CD4-positive, alpha-beta T cell treated with Interleukin-2 at 100 ng/mL for 4 hours (primary cell): ENCODE measurements at regions not wholly inside any gene's neighbourhood (a gene's known extent, or its start where the extent isn't known, plus 50 kb on each side); places are given as distances from the start of the nearest gene placed in this dataset.
"Not testable (repeated sequence)": the region's sequence is repeated elsewhere in the genome, so short reads cannot be mapped to it uniquely, and the experiment has no call there.

ENCODE experiments used
- DNase-seq: peaks from one replicate; pipeline ENCODE4 v3.0.0-alpha.2; 2020; ENCODE audit warnings: low spot score

GRCh38 chr21:19049567-19049966 is 646.0 kb upstream of the TMPRSS15 start:
- no peak for DNase-seq

DNA sequence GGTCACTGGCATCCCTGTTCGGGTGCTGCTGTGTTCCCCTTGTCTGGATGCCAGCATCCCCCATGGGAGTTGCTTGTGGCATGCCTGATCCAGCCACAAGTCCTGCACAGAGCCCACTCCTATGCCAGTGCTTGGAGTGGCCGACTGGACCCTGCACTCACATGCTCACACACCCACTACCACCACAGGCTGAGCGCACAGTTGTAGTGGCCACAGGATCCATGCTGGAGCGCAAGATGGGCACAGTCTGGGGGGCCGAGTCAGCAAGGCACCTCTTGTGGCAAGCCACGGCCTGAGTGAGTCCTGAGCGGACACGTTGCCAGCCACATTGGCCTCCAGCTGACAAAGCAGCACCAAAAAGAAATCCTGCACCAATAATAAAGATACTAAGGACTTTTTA is 661.6 kb upstream of the TMPRSS15 start:
- DNase-seq: no peak

- no peak for DNase-seq
Measured at GRCh38 chr21:19076031-19076430, 672.4 kb upstream of the TMPRSS15 start.

GRCh38 chr21:19109694-19110093 is 706.1 kb upstream of the TMPRSS15 start:
- no peak for DNase-seq

DNA sequence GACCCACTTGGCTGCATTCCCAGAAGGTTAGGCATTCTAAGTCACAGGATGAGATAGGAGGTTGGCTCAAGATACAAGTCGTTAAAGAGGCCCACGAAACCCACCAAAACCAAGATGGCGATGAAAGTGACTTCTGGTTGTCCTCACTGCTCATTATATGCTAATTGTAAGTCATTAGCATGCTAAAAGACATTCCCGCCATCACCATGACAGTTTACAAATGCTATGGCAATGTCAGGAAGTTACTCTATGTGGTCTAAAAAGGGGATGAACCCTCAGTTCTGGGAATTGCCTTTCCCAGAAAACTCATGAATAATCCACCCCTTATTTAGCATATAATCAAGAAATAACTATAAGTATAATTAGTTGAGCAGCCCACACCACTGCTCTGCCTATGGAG is 715.7 kb upstream of the TMPRSS15 start:
- not testable (repeated sequence) for DNase-seq

DNA sequence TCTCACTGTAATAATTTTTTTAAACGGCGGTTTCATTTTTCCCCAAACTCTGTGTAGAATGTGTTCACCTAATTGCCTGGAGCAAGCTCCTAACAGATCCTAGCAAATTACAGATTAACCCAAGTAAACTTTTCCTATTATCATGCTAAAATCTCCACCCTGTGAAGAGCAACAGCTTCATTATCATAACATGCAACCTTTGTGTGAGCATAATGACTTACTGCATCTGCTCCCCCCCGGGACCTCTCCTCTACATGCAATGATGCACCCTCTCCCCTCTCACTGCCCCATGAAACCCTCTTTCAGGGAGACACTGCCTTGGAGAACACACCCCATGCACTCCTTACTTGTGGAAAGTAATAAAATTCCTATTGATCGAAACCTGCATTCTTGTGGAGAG is 717.0 kb upstream of the TMPRSS15 start:
- DNase-seq: no peak

DNA sequence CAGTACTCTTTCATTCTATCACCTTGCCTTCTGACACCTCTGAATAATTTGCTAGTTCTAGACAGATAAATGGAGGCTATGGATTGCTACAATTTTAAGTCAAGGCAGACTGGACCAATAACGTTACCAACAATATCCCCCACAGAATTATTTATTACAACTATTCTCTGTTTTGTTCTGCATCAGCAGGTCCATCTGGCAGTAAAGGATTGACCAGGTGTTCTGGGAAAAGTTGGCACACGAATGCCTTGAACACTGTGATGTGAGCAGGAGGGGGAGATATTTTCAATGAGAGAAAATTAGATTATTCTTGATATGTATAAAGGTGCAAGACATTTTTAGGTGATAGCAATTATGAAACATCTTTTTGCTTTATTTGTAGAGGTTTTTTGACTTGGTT is 718.8 kb upstream of the TMPRSS15 start:
- DNase-seq: no peak

DNA sequence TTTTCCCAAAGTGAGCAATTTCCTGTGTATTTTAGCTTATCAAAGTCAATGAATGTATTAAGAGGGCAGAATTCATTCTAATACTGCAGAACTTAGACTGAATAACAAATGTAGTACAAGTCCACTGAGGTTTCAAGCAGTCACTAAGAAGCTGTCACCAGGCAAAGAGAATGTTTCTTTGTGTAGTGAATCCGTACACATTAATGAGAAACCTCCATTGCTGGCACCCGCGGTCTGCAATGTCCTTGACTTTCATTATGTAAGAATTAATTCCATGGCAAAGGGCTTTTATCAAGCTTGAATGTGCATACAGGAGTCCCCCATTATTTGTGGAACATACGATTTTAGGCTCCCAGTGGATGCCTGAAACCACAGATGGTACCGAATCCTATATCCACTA is 719.5 kb upstream of the TMPRSS15 start:
- DNase-seq: no peak

- DNase-seq: no peak
Measured at GRCh38 chr21:19123525-19123924, 719.9 kb upstream of the TMPRSS15 start.

- no peak for DNase-seq
Measured at GRCh38 chr21:19124691-19125090, 721.1 kb upstream of the TMPRSS15 start.

DNA sequence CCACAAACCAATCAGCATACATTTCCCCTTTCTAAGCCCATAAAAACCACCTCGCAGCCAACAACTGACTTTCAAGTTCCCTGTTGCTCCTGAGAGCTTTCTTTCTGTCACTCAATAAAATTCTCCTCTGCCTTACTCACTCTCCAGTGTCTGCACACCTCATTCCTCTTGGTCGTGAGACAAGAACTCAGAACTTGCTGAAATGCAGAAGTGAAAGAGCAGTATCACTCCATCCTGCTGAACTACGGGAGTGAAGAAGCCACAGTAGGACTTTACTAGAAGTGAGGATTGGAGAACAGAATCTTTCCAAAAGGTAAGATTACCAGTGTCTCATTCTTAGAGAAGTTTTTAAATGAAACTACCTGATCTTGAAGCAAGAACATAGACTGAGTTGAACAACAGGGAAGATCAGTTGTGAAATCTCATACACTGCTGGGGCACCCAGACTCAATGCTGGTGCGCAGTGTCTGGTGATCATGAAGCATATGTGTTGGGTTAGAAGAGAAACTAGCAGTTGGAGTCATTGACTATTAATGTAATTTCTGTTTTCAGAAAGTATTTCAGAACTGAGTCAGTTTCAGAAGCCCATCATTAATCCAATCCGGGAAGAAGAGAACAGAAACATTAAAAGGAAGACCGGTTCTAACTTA is 726.9 kb upstream of the TMPRSS15 start:
- DNase-seq: no peak

GRCh38 chr21:19141511-19141910 is 737.9 kb upstream of the TMPRSS15 start:
- no peak for DNase-seq

DNA sequence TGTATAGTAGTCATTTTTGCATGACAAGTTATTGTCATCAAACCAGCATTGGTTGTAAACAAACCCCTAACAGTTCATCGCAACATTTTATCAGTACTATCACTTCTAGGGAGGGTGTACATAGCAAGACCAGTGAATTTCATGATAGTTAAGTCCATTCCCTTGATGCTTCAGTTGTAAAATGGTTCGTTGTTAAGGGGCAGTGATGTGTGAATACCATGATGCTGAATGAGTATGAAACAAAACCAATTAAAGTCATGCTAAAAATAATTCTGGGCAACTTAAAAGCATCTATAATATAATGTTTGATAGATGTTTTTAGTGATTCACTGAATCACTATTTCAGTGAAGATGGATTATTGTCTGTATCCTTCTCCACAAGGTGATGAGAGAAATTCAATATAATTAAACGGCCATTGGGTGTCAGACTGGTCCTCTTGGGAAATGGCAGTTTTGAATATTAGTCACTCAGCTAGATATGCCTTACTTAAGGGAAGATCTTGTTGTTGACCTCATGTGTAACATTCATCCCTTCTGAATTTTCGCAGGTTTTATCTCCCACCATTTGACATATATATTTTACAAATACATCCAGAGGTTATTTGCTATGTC is 742.2 kb upstream of the TMPRSS15 start:
- DNase-seq: no peak

- DNase-seq: no peak
Measured at GRCh38 chr21:19148056-19148455, 744.5 kb upstream of the TMPRSS15 start.

GRCh38 chr21:19171585-19171984 is 768.0 kb upstream of the TMPRSS15 start:
- DNase-seq: no peak

GRCh38 chr21:19181604-19182140 is 778.1 kb upstream of the TMPRSS15 start:
- DNase-seq: no peak

DNA sequence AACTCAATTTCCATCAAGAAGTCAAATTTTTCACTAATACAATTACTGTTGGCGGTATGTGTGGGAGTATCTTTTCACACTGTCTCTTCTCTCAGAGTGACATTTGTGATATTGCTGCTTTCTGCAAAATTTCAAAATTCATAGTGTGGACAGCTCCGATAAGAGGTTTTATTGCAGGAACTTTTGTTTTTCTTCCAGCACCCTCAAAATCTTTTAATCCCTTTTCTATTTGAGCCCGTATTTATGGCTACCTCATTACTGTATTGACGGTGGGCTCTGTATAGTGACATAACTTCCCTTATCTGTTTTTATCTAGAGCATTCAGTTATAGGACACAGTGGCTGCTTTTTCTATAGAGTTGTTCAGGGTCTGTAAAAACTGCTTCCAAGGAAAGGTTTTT is 794.4 kb upstream of the TMPRSS15 start:
- no peak for DNase-seq

DNA sequence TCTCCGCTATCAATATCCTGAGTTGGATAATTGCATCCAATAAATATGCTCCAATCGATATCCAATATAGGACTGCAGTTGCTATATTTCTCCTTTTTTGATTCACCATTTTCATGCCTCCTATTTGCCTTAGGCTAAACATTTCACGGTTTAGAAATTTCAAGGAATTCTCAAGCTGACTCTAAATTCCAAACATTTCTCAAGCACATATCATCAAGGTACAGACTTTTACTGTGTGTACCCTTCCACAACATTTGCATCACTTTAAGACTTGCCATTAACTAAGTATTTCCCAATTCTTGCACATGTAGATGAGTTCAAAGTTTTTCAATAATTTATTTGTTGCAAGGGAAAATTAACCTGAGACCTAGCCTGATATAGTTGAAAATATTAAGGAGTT is 795.2 kb upstream of the TMPRSS15 start:
- DNase-seq: no peak

- no peak for DNase-seq
Measured at GRCh38 chr21:19218163-19218562, 814.6 kb upstream of the TMPRSS15 start.

GRCh38 chr21:19224090-19224489 is 820.5 kb upstream of the TMPRSS15 start:
- DNase-seq: no peak

GRCh38 chr21:19228226-19228625 is 824.6 kb upstream of the TMPRSS15 start:
- no peak for DNase-seq

GRCh38 chr21:19233841-19234240 is 830.3 kb upstream of the TMPRSS15 start:
- DNase-seq: not testable (repeated sequence)

DNA sequence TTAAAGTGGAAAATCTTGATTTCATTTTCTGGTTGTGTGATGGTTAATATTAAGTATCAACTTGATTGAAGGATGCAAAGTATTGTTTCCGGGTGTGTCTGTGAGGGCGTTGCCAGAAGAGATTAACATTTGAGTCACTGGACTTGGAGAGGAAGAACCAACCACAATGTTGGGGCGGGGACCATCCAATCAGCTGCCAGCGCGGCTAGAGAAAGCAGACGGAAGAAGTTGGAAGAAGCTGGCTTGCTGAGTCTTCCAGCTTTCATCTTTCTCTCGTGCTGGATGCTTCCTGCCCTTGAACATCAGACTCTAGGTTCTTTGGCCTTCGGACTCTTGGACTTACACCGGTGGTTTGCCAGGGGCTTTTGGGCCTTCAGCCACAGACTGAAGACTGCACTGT is 832.6 kb upstream of the TMPRSS15 start:
- DNase-seq: no peak

DNA sequence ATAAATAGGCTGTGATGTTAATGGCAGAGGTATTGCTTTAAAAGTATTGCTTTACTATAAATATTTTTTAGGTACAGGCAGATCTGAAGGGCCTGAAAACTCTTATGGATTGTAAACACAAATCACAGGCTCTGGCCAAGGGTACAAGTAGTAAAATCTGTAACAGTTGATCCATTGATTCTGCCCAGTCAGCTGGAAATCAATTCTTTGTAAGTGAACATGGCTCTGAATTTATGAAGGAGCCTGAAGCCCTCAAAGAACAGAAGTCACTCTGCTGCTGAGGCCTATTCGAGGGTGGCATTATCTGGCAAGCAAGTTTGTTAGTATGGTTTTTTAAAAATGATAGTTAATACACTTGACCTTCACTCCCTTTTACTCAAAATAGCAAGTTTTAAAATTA is 834.0 kb upstream of the TMPRSS15 start:
- DNase-seq: no peak
